ENCODE measurements at regions not wholly inside any gene's neighbourhood (a gene's known extent, or its start where the extent isn't known, plus 50 kb on each side); places are given as distances from the start of the nearest gene placed in this dataset.

GRCh38 chr13:79810669-79811068 lies 329.7 kb downstream of the NDFIP2 start:
- DNase-seq = no peak

GRCh38 chr13:79810018-79810417 lies 329.1 kb downstream of the NDFIP2 start:
- no peak for DNase-seq

- no peak for DNase-seq
These were observed 327.5 kb downstream of the NDFIP2 start for GRCh38 chr13:79808475-79808874.

- no peak for DNase-seq
These were observed 326.6 kb downstream of the NDFIP2 start for GRCh38 chr13:79807554-79807953.

- DNase-seq = no peak
These were observed 325.9 kb downstream of the NDFIP2 start for GRCh38 chr13:79806821-79807220.

- no peak for DNase-seq
These were observed 324.4 kb downstream of the NDFIP2 start for GRCh38 chr13:79805317-79805716.

- no peak for DNase-seq
These were observed 323.0 kb downstream of the NDFIP2 start for GRCh38 chr13:79803989-79804388.

- DNase-seq = no peak
These were observed 322.3 kb downstream of the NDFIP2 start for GRCh38 chr13:79803296-79803695.

GRCh38 chr13:79802389-79803085 lies 321.6 kb downstream of the NDFIP2 start:
- no peak for DNase-seq

GRCh38 chr13:79799059-79799867 lies 318.3 kb downstream of the NDFIP2 start:
- DNase-seq = no peak

GRCh38 chr13:79796136-79796535 lies 315.2 kb downstream of the NDFIP2 start:
- DNase-seq = no peak

GRCh38 chr13:79794931-79795330 lies 314.0 kb downstream of the NDFIP2 start:
- no peak for DNase-seq

- no peak for DNase-seq
These were observed 311.8 kb downstream of the NDFIP2 start for GRCh38 chr13:79792716-79793115.

- no peak for DNase-seq
These were observed 310.6 kb downstream of the NDFIP2 start for GRCh38 chr13:79791471-79792042.

- no peak for DNase-seq
These were observed 305.2 kb downstream of the NDFIP2 start for GRCh38 chr13:79786176-79786575.

- peak; percentile 62 for DNase-seq
These were observed 301.7 kb downstream of the NDFIP2 start for GRCh38 chr13:79782541-79783205.

- DNase-seq = no peak
These were observed 301.0 kb downstream of the NDFIP2 start for GRCh38 chr13:79781829-79782540.

GRCh38 chr13:79780240-79780639 lies 299.3 kb downstream of the NDFIP2 start:
- no peak for DNase-seq

- no peak for DNase-seq
These were observed 298.8 kb downstream of the NDFIP2 start for GRCh38 chr13:79779761-79780160.

GRCh38 chr13:79778741-79779460 lies 297.9 kb downstream of the NDFIP2 start:
- no peak for DNase-seq

GRCh38 chr13:79777504-79777903 lies 296.5 kb downstream of the NDFIP2 start:
- DNase-seq = no peak

Measured in right kidney (tissue), 1 donor.